ENCODE measurements at regions not wholly inside any gene's neighbourhood (a gene's known extent, or its start where the extent isn't known, plus 50 kb on each side); places are given as distances from the start of the nearest gene placed in this dataset.
"Not testable (repeated sequence)": the region's sequence is repeated elsewhere in the genome, so short reads cannot be mapped to it uniquely, and the experiment has no call there.

- not testable (repeated sequence) for DNase-seq (ENCODE audit: low read depth in 2 of 2)
These were observed 99.5 kb upstream of the TCF21 start for GRCh38 chr6:133789449-133789848.

- DNase-seq (ENCODE audit: low read depth in 2 of 2) = not testable (repeated sequence)
These were observed 98.2 kb upstream of the TCF21 start for GRCh38 chr6:133790756-133791155.

GRCh38 chr6:133795051-133795450 is 93.9 kb upstream of the TCF21 start:
- not testable (repeated sequence) for DNase-seq (ENCODE audit: low read depth in 2 of 2)

- DNase-seq (ENCODE audit: low read depth in 2 of 2) = no peak
These were observed 92.7 kb upstream of the TCF21 start for GRCh38 chr6:133796235-133796634.

- no peak for DNase-seq (ENCODE audit: low read depth in 2 of 2)
These were observed 89.9 kb upstream of the TCF21 start for GRCh38 chr6:133799043-133799442.

GRCh38 chr6:133802861-133803260 is 86.1 kb upstream of the TCF21 start:
- DNase-seq (ENCODE audit: low read depth in 2 of 2) = no peak

- DNase-seq (ENCODE audit: low read depth in 2 of 2) = no peak
These were observed 84.6 kb upstream of the TCF21 start for GRCh38 chr6:133804265-133804664.

GRCh38 chr6:133805876-133806275 is 83.0 kb upstream of the TCF21 start:
- DNase-seq (ENCODE audit: low read depth in 2 of 2) = no peak

GRCh38 chr6:133806382-133807140 is 82.4 kb upstream of the TCF21 start:
- DNase-seq (ENCODE audit: low read depth in 2 of 2) = no peak

GRCh38 chr6:133807501-133807900 is 81.4 kb upstream of the TCF21 start:
- DNase-seq (ENCODE audit: low read depth in 2 of 2) = no peak

- DNase-seq (ENCODE audit: low read depth in 2 of 2) = no peak
These were observed 79.5 kb upstream of the TCF21 start for GRCh38 chr6:133809406-133809805.

- DNase-seq (ENCODE audit: low read depth in 2 of 2) = no peak
These were observed 77.4 kb upstream of the TCF21 start for GRCh38 chr6:133811557-133811956.

- DNase-seq (ENCODE audit: low read depth in 2 of 2) = not testable (repeated sequence)
These were observed 76.5 kb upstream of the TCF21 start for GRCh38 chr6:133812446-133812845.

GRCh38 chr6:133814238-133814637 is 74.7 kb upstream of the TCF21 start:
- DNase-seq (ENCODE audit: low read depth in 2 of 2) = no peak

- DNase-seq (ENCODE audit: low read depth in 2 of 2) = no peak
These were observed 74.1 kb upstream of the TCF21 start for GRCh38 chr6:133814797-133815196.

- no peak for DNase-seq (ENCODE audit: low read depth in 2 of 2)
These were observed 73.6 kb upstream of the TCF21 start for GRCh38 chr6:133815313-133815712.

GRCh38 chr6:133816171-133816570 is 72.7 kb upstream of the TCF21 start:
- DNase-seq (ENCODE audit: low read depth in 2 of 2) = no peak

- DNase-seq (ENCODE audit: low read depth in 2 of 2) = no peak
These were observed 71.4 kb upstream of the TCF21 start for GRCh38 chr6:133817460-133818047.

- no peak for DNase-seq (ENCODE audit: low read depth in 2 of 2)
These were observed 70.6 kb upstream of the TCF21 start for GRCh38 chr6:133818320-133818719.

- DNase-seq (ENCODE audit: low read depth in 2 of 2) = no peak
These were observed 68.7 kb upstream of the TCF21 start for GRCh38 chr6:133820208-133820607.

- DNase-seq (ENCODE audit: low read depth in 2 of 2) = no peak
These were observed 61.1 kb upstream of the TCF21 start for GRCh38 chr6:133827766-133828165.

GRCh38 chr6:133833949-133834359 is 55.0 kb upstream of the TCF21 start:
- DNase-seq (ENCODE audit: low read depth in 2 of 2) = no peak

- DNase-seq (ENCODE audit: low read depth in 2 of 2) = no peak
These were observed 54.3 kb upstream of the TCF21 start for GRCh38 chr6:133834472-133835170.

All from stimulated activated CD8-positive, alpha-beta memory T cell treated with anti-CD3 and anti-CD28 coated beads, Interleukin-2, amount 100 ng/mL, for 1 hour (primary cell).